22Rv1 (cell line): ENCODE measurements at regions not wholly inside any gene's neighbourhood (a gene's known extent, or its start where the extent isn't known, plus 50 kb on each side); places are given as distances from the start of the nearest gene placed in this dataset.

Source experiments
- H3K27ac ChIP-seq: fragments of 450-650 bp; 2 replicates; pipeline ENCODE4 v1.5.1; 2017
- ZFX ChIP-seq: fragments of 450-650 bp; IDR thresholded peaks from 2 replicates; pipeline ENCODE4 v1.6.1; 2017; ENCODE audit warnings: antibody characterized with exemption, borderline replicate concordance
- TF ChIP-seq, protein P1 (sequence below): fragments of 450-650 bp; IDR thresholded peaks from 2 replicates; pipeline ENCODE4 v1.5.1; 2017; ENCODE audit warnings: mild to moderate bottlenecking

GRCh38 chrY:15292881-15293280 lies 768.6 kb downstream of the NLGN4Y start:
- no peak overlapping the region for H3K27ac ChIP-seq
- no peak for TF ChIP-seq ZFX
- TF ChIP-seq, protein P1, sequence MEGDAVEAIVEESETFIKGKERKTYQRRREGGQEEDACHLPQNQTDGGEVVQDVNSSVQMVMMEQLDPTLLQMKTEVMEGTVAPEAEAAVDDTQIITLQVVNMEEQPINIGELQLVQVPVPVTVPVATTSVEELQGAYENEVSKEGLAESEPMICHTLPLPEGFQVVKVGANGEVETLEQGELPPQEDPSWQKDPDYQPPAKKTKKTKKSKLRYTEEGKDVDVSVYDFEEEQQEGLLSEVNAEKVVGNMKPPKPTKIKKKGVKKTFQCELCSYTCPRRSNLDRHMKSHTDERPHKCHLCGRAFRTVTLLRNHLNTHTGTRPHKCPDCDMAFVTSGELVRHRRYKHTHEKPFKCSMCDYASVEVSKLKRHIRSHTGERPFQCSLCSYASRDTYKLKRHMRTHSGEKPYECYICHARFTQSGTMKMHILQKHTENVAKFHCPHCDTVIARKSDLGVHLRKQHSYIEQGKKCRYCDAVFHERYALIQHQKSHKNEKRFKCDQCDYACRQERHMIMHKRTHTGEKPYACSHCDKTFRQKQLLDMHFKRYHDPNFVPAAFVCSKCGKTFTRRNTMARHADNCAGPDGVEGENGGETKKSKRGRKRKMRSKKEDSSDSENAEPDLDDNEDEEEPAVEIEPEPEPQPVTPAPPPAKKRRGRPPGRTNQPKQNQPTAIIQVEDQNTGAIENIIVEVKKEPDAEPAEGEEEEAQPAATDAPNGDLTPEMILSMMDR = no peak

GRCh38 chrY:15301879-15302278 lies 777.5 kb downstream of the NLGN4Y start:
- TF ChIP-seq ZFX = no peak
- TF ChIP-seq, protein P1 = no peak

DNA sequence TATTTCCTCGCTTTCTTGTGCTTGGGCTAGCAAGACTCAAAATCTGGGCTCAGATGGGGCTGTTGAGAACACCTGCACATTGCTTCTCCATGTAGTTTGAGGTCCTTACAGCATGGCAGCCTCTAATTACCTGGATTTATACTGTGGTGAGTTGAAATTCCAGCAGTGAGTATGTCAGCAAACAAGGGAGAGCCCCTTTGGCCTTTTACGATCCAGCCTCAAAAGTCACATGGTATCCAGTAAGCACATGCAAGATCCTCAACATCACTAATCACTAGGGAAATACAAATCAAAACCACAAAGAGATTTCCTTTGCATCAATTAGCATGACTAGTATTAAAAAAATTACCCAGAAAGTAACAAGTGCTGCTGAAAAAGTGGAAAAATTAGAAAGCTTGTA lies 787.8 kb downstream of the NLGN4Y start:
- TF ChIP-seq, protein P1 = no peak
- TF ChIP-seq ZFX = no peak
- no peak overlapping the region for H3K27ac ChIP-seq

More at GRCh38 chrY:15301879-15302278, 777.5 kb downstream of the NLGN4Y start:
- no peak overlapping the region for H3K27ac ChIP-seq

- no peak for TF ChIP-seq ZFX
- TF ChIP-seq, protein P1 = no peak
- no peak overlapping the region for H3K27ac ChIP-seq
Measured at GRCh38 chrY:15324189-15324588, 799.9 kb downstream of the NLGN4Y start.

DNA sequence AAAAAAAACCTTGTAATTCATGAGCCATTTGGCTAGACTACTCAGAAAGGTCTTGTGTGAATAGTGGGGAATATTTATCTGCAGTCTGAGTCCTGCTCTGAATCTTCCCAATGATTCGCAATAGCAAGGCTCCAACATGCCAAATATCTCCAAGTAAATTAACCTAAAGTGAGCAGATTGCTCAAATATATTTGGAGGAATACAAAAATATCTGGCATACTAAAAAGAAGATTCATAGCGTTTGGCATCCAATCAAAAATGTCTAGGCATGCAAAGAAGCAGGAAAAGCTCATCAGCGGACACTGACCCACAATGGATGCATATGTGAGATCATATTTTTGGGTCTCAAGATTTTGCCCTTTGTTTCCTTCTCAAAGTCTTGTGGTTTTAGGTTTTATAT lies 800.9 kb downstream of the NLGN4Y start:
- no peak overlapping the region for H3K27ac ChIP-seq
- no peak for TF ChIP-seq ZFX
- TF ChIP-seq, protein P1 = no peak

DNA sequence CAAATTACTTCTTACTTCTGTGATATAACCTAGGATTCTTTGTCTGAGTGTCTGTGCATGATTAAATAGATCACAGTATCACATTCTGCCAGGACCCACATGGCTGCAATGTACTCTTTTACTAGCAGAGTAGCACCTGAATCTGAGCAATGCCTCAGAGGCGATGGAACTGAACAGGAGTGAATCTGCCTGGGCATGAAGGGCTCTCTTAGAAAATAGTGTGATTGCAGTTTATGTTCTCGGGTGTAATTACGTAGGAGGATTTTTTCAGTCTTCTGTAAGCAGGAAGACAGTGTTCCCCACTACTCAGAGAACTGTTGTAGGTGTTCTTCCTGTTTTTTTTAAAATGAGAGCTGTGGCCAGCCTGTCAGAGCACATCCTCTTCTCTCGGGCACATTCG lies 802.3 kb downstream of the NLGN4Y start:
- TF ChIP-seq, protein P1 = no peak
- no peak for TF ChIP-seq ZFX
- no peak overlapping the region for H3K27ac ChIP-seq

- H3K27ac ChIP-seq = no peak overlapping the region
- TF ChIP-seq, protein P1 = no peak
- TF ChIP-seq ZFX = no peak
Measured at GRCh38 chrY:15328848-15329247, 804.5 kb downstream of the NLGN4Y start.
